ENCODE measurements at regions not wholly inside any gene's neighbourhood (a gene's known extent, or its start where the extent isn't known, plus 50 kb on each side); places are given as distances from the start of the nearest gene placed in this dataset.

- Mint-ChIP-seq H3K4me3 (no peak overlapping the region), H3K4me1 (ENCODE audit: low read depth) (no peaks in the 10 kb centered on the region), H3K9me3 (peaks cover 2% of the 10 kb centered on the region), H3K27me3 (no peaks in the 10 kb centered on the region), H3K27ac (no peak overlapping the region), H3K36me3 (ENCODE audit: low read depth) (no peaks in the 10 kb centered on the region)
- Histone ChIP-seq H3K4me3 (ENCODE audit: low read length) (no peak overlapping the region), H3K27me3 (ENCODE audit: control insufficient read depth in 1 of 2, insufficient read depth in 2 of 2, low read length in 2 of 2) (no peaks in the 10 kb centered on the region), H3K27ac (ENCODE audit: low read depth in 1 of 2, low read length in 2 of 2) (no peak overlapping the region), H3K9me3 (ENCODE audit: control insufficient read depth in 1 of 2, insufficient read depth in 1 of 2, low read length in 2 of 2) (peaks cover 0 to 4% of the 10 kb centered on the region in 2 experiments), H3K36me3 (ENCODE audit: insufficient read depth, low read length) (no peaks in the 10 kb centered on the region), H3K4me1 (ENCODE audit: insufficient read depth, low read length) (no peaks in the 10 kb centered on the region)
- ChIA-PET POLR2A (no interaction called here), CTCF (no interaction called here)
- TF ChIP-seq CTCF (IDR thresholded peaks at IDR 0.05), result no peak
- no peak for DNase-seq
- intact Hi-C loops (cut with DNase I, micrococcal nuclease), result no loop called here
- no peak for ATAC-seq (ENCODE audit: poor library complexity)
Observed at GRCh38 chr2:223197046-223197445, 145.1 kb downstream of the KCNE4 start.

- Histone ChIP-seq H3K4me3 (ENCODE audit: low read length) (no peak overlapping the region), H3K9me3 (ENCODE audit: control insufficient read depth in 1 of 2, insufficient read depth in 1 of 2, low read length in 2 of 2) (peaks cover 3 to 4% of the 10 kb centered on the region in 2 experiments), H3K27ac (ENCODE audit: low read depth in 1 of 2, low read length in 2 of 2) (no peak overlapping the region), H3K27me3 (ENCODE audit: control insufficient read depth in 1 of 2, insufficient read depth in 2 of 2, low read length in 2 of 2) (no peaks in the 10 kb centered on the region), H3K4me1 (ENCODE audit: insufficient read depth, low read length) (no peaks in the 10 kb centered on the region), H3K36me3 (ENCODE audit: insufficient read depth, low read length) (no peaks in the 10 kb centered on the region)
- H3K9me3 Mint-ChIP-seq, result peaks cover 2% of the 10 kb centered on the region
- intact Hi-C loops (cut with DNase I, micrococcal nuclease), result no loop called here
- H3K4me3 Mint-ChIP-seq, result no peak overlapping the region
- ATAC-seq (ENCODE audit: poor library complexity) (no peak), DNase-seq (no peak)
- H3K4me1 Mint-ChIP-seq (ENCODE audit: low read depth), result no peaks in the 10 kb centered on the region
- CTCF ChIA-PET, result no interaction called here
- POLR2A ChIA-PET, result no interaction called here
- H3K27me3 Mint-ChIP-seq, result no peaks in the 10 kb centered on the region
- no peak for TF ChIP-seq CTCF (IDR thresholded peaks at IDR 0.05)
- H3K36me3 Mint-ChIP-seq (ENCODE audit: low read depth), result no peaks in the 10 kb centered on the region
- no peak overlapping the region for H3K27ac Mint-ChIP-seq
Observed at GRCh38 chr2:223199531-223200515, 147.8 kb downstream of the KCNE4 start.

- ATAC-seq (ENCODE audit: poor library complexity) (no peak), DNase-seq (no peak)
- H3K36me3 Mint-ChIP-seq (ENCODE audit: low read depth), result no peaks in the 10 kb centered on the region
- H3K4me1 Mint-ChIP-seq (ENCODE audit: low read depth), result no peaks in the 10 kb centered on the region
- no peak for TF ChIP-seq CTCF (IDR thresholded peaks at IDR 0.05)
- Histone ChIP-seq H3K27me3 (ENCODE audit: control insufficient read depth in 1 of 2, insufficient read depth in 2 of 2, low read length in 2 of 2) (no peaks in the 10 kb centered on the region), H3K4me1 (ENCODE audit: insufficient read depth, low read length) (no peaks in the 10 kb centered on the region), H3K36me3 (ENCODE audit: insufficient read depth, low read length) (no peaks in the 10 kb centered on the region), H3K27ac (ENCODE audit: low read depth in 1 of 2, low read length in 2 of 2) (no peak overlapping the region), H3K9me3 (ENCODE audit: control insufficient read depth in 1 of 2, insufficient read depth in 1 of 2, low read length in 2 of 2) (peaks cover 10 to 18% of the 10 kb centered on the region in 2 experiments), H3K4me3 (ENCODE audit: low read length) (no peak overlapping the region)
- no peaks in the 10 kb centered on the region for H3K27me3 Mint-ChIP-seq
- H3K4me3 Mint-ChIP-seq, result no peak overlapping the region
- H3K9me3 Mint-ChIP-seq, result peaks cover 11% of the 10 kb centered on the region
- ChIA-PET CTCF (no interaction called here), POLR2A (no interaction called here)
- no peak overlapping the region for H3K27ac Mint-ChIP-seq
- intact Hi-C loops (cut with DNase I, micrococcal nuclease), result no loop called here
Observed at GRCh38 chr2:223203971-223204929, 152.3 kb downstream of the KCNE4 start.

Data from CD4-positive, alpha-beta T cell (primary cell).